ENCODE measurements at regions not wholly inside any gene's neighbourhood (a gene's known extent, or its start where the extent isn't known, plus 50 kb on each side); places are given as distances from the start of the nearest gene placed in this dataset.
A peak's percentile ranks its signal among the peaks of the same experiment; 100 is the strongest.

DNA sequence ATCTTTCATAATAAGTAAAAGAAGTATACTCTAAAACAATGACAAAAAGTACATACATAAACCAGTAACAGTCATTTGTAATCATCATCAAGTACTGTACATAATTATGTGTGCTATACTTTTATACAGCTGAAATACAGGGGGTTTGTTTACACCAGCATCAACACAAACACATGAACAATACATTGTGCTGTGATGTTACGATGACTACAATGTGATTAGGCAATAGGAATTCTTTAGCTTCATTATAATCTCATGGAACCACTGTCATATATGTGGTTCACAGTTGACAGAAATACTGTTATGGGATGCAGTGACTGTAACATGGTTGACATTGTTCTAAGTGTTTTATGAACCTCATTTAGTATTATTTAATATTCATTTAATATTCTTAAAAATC, 914.4 kb upstream of the TENM4 start:
- Histone ChIP-seq H3K4me1 (ENCODE audit: control insufficient read depth in 2 of 3, insufficient read depth in 2 of 3, low read depth in 1 of 3, low read length in 3 of 3) (no peaks in the 10 kb centered on the region), H3K27me3 (ENCODE audit: control insufficient read depth, insufficient read depth, low read length) (no peaks in the 10 kb centered on the region), H3K36me3 (ENCODE audit: control insufficient read depth in 2 of 3, insufficient read depth in 3 of 3, low read length in 3 of 3) (no peaks in the 10 kb centered on the region), H3K4me3 (ENCODE audit: low read length in 3 of 3) (no peak overlapping the region), H3K9ac (ENCODE audit: low read length in 3 of 3) (no peak overlapping the region), H3K9me3 (ENCODE audit: control insufficient read depth in 2 of 3, insufficient read depth in 1 of 3, low read length in 3 of 3) (no peaks in the 10 kb centered on the region), H3K27ac (ENCODE audit: low read depth in 2 of 2, low read length in 2 of 2) (no peak overlapping the region)
- TF ChIP-seq, protein P1, sequence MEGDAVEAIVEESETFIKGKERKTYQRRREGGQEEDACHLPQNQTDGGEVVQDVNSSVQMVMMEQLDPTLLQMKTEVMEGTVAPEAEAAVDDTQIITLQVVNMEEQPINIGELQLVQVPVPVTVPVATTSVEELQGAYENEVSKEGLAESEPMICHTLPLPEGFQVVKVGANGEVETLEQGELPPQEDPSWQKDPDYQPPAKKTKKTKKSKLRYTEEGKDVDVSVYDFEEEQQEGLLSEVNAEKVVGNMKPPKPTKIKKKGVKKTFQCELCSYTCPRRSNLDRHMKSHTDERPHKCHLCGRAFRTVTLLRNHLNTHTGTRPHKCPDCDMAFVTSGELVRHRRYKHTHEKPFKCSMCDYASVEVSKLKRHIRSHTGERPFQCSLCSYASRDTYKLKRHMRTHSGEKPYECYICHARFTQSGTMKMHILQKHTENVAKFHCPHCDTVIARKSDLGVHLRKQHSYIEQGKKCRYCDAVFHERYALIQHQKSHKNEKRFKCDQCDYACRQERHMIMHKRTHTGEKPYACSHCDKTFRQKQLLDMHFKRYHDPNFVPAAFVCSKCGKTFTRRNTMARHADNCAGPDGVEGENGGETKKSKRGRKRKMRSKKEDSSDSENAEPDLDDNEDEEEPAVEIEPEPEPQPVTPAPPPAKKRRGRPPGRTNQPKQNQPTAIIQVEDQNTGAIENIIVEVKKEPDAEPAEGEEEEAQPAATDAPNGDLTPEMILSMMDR (IDR thresholded peaks at IDR 0.05; ENCODE audit: borderline replicate concordance, extremely low read depth, insufficient read depth): no peak
- no peak for DNase-seq
- no peak for FAIRE-seq
- intact Hi-C loops (cut with DNase I): no loop called here

DNA sequence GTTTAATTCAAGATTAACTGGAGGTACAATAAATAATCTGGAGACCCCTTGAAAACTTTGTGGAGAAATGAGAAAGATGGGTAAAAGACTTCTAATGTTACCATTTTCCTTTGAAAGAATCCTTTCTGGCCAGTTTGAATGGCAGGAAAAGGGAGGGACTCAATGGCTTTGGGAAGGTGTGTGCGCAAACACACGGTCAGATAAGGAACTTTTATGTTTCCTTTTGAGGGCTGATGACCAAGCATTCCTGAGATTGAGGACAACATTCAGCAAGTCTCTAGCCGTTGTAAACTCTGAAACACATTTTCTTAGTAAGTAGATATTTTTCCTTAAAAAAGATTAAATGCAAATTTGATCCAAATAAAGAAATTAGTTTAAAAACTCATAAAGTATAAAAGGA, 909.7 kb upstream of the TENM4 start:
- DNase-seq: no peak
- no peak overlapping the region for H3K27ac ChIP-seq (ENCODE audit: low read depth in 2 of 2, low read length in 2 of 2)
- H3K4me3 ChIP-seq (ENCODE audit: low read length in 3 of 3): no peak overlapping the region
- no peak overlapping the region for H3K9ac ChIP-seq (ENCODE audit: low read length in 3 of 3)
- intact Hi-C loops (cut with DNase I): no loop called here
- no peaks in the 10 kb centered on the region for H3K4me1 ChIP-seq (ENCODE audit: control insufficient read depth in 2 of 3, insufficient read depth in 2 of 3, low read depth in 1 of 3, low read length in 3 of 3)
- FAIRE-seq: no peak
- H3K36me3 ChIP-seq (ENCODE audit: control insufficient read depth in 2 of 3, insufficient read depth in 3 of 3, low read length in 3 of 3): no peaks in the 10 kb centered on the region
- TF ChIP-seq, protein P1 (IDR thresholded peaks at IDR 0.05; ENCODE audit: borderline replicate concordance, extremely low read depth, insufficient read depth): no peak
- no peaks in the 10 kb centered on the region for H3K9me3 ChIP-seq (ENCODE audit: control insufficient read depth in 2 of 3, insufficient read depth in 1 of 3, low read length in 3 of 3)
- no peaks in the 10 kb centered on the region for H3K27me3 ChIP-seq (ENCODE audit: control insufficient read depth, insufficient read depth, low read length)

DNA sequence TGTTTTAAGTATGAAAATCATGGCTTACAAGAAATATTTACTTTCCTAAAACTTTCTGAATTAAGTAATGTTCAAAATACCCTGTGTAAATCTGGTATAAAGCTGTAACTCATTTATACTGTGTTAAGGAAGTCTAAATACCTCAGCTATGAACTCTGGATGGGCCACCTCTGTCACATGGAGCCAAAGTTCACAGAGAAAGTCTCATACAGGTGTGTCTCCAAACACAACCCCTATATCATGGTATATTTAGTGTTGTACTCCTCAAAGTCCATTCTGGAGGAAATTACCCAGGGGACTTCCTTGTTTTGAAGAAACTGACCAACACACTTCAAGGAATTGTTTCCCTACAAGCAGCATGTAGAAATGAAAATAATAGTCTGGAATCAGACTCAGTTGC, 909.2 kb upstream of the TENM4 start:
- intact Hi-C loops (cut with DNase I): no loop called here
- FAIRE-seq (no peak), DNase-seq (no peak)
- Histone ChIP-seq H3K9ac (ENCODE audit: low read length in 3 of 3) (no peak overlapping the region), H3K27ac (ENCODE audit: low read depth in 2 of 2, low read length in 2 of 2) (no peak overlapping the region), H3K36me3 (ENCODE audit: control insufficient read depth in 2 of 3, insufficient read depth in 3 of 3, low read length in 3 of 3) (no peaks in the 10 kb centered on the region), H3K4me3 (ENCODE audit: low read length in 3 of 3) (no peak overlapping the region), H3K9me3 (ENCODE audit: control insufficient read depth in 2 of 3, insufficient read depth in 1 of 3, low read length in 3 of 3) (no peaks in the 10 kb centered on the region), H3K4me1 (ENCODE audit: control insufficient read depth in 2 of 3, insufficient read depth in 2 of 3, low read depth in 1 of 3, low read length in 3 of 3) (no peaks in the 10 kb centered on the region), H3K27me3 (ENCODE audit: control insufficient read depth, insufficient read depth, low read length) (no peaks in the 10 kb centered on the region)
- TF ChIP-seq, protein P1 (IDR thresholded peaks at IDR 0.05; ENCODE audit: borderline replicate concordance, extremely low read depth, insufficient read depth): no peak

DNA sequence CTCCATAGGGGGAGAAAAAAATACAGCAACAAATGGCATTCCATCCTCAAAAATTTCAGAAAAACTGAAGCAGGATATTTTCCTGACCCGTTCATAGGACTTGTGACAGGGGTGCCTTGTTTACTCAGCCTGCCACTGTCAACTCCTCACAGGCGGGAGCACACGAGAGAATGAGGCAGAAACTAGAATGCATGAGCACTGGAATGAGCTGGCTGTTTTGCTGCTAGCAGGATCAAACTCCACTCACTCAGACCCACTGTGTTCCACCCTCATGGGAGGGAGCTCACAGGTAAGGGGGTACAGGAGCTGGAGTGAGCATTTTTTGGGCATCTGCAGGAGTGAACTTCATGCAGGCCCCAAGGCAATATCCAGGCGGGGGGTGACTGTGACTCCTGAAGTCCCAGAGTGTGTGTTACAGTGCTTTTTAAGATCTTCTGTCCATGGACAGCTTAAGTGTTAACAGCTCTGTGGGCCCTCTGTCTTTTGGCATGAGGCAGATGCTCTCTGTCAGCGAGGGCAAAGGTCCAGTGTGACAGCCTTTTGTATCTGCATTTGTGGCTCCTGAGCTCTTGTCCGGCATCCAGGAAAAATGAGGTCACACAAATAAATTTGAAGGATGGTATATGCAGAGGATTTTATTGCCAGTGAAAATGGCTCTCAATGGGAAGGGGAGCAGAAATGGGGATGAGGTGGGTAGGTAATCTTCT, 905.7 kb upstream of the TENM4 start:
- no peaks in the 10 kb centered on the region for H3K9me3 ChIP-seq (ENCODE audit: control insufficient read depth in 2 of 3, insufficient read depth in 1 of 3, low read length in 3 of 3)
- no peaks in the 10 kb centered on the region for H3K27me3 ChIP-seq (ENCODE audit: control insufficient read depth, insufficient read depth, low read length)
- H3K36me3 ChIP-seq (ENCODE audit: control insufficient read depth in 2 of 3, insufficient read depth in 3 of 3, low read length in 3 of 3): no peaks in the 10 kb centered on the region
- TF ChIP-seq, protein P1 (IDR thresholded peaks at IDR 0.05; ENCODE audit: borderline replicate concordance, extremely low read depth, insufficient read depth): no peak
- peak in 1 of 5 donors; percentile 23 for DNase-seq
- no peak for FAIRE-seq
- intact Hi-C loops (cut with DNase I): no loop called here
- no peak overlapping the region for H3K9ac ChIP-seq (ENCODE audit: low read length in 3 of 3)
- H3K4me3 ChIP-seq (ENCODE audit: low read length in 3 of 3): no peak overlapping the region
- no peak overlapping the region for H3K27ac ChIP-seq (ENCODE audit: low read depth in 2 of 2, low read length in 2 of 2)
- H3K4me1 ChIP-seq (ENCODE audit: control insufficient read depth in 2 of 3, insufficient read depth in 2 of 3, low read depth in 1 of 3, low read length in 3 of 3): no peaks in the 10 kb centered on the region
